Peyer's patch (tissue), 4 donors: ENCODE measurements at regions not wholly inside any gene's neighbourhood (a gene's known extent, or its start where the extent isn't known, plus 50 kb on each side); places are given as distances from the start of the nearest gene placed in this dataset.

Experiments
- CTCF ChIP-seq, 6 experiments: fragments of 450-650 bp in 4 of 6; fragments of 200-600 bp in 2 of 6; sonication (generic) in 1 of 6; IDR thresholded peaks; one replicate each; pipeline ENCODE4 v1.5.1; 2017 to 2019; ENCODE audit warnings: antibody characterized with exemption in 6 of 6, mild to moderate bottlenecking in 3 of 6, moderate library complexity in 1 of 6
- POLR2A ChIP-seq, 2 donors: fragments of 450-650 bp; IDR thresholded peaks; one replicate each; pipeline ENCODE4 v1.5.1; 2017; ENCODE audit warnings: antibody characterized with exemption in 2 of 2, mild to moderate bottlenecking in 2 of 2, moderate library complexity in 2 of 2

GRCh38 chr3:181265750-181266333 lies 276.3 kb upstream of the DNAJC19 start:
- TF ChIP-seq POLR2A (IDR thresholded peaks at IDR 0.05), result no peak
- no peak for TF ChIP-seq CTCF (IDR thresholded peaks at IDR 0.05)
